ENCODE measurements at regions not wholly inside any gene's neighbourhood (a gene's known extent, or its start where the extent isn't known, plus 50 kb on each side); places are given as distances from the start of the nearest gene placed in this dataset.

GRCh38 chrY:8422906-8423305, 914.4 kb upstream of the TSPY4 start:
- no peak for DNase-seq

- DNase-seq = no peak
Measured at GRCh38 chrY:8426433-8426832, 910.8 kb upstream of the TSPY4 start.

- no peak for DNase-seq
Measured at GRCh38 chrY:8437510-8437909, 899.8 kb upstream of the TSPY4 start.

- DNase-seq = no peak
Measured at GRCh38 chrY:8442097-8442496, 895.2 kb upstream of the TSPY4 start.

- DNase-seq = no peak
Measured at GRCh38 chrY:8452963-8453362, 884.3 kb upstream of the TSPY4 start.

GRCh38 chrY:8466813-8467212, 870.5 kb upstream of the TSPY4 start:
- DNase-seq = no peak

GRCh38 chrY:8470249-8470648, 867.0 kb upstream of the TSPY4 start:
- DNase-seq = no peak

GRCh38 chrY:8479141-8479540, 858.1 kb upstream of the TSPY4 start:
- no peak for DNase-seq

- no peak for DNase-seq
Measured at GRCh38 chrY:8488955-8489354, 848.3 kb upstream of the TSPY4 start.

GRCh38 chrY:8489880-8490630, 847.2 kb upstream of the TSPY4 start:
- no peak for DNase-seq

- no peak for DNase-seq
Measured at GRCh38 chrY:8494396-8494795, 842.9 kb upstream of the TSPY4 start.

- no peak for DNase-seq
Measured at GRCh38 chrY:8495243-8495642, 842.0 kb upstream of the TSPY4 start.

- DNase-seq = no peak
Measured at GRCh38 chrY:8500888-8501287, 836.4 kb upstream of the TSPY4 start.

GRCh38 chrY:8533468-8533867, 803.8 kb upstream of the TSPY4 start:
- no peak for DNase-seq

GRCh38 chrY:8535704-8536103, 801.6 kb upstream of the TSPY4 start:
- no peak for DNase-seq

- no peak for DNase-seq
Measured at GRCh38 chrY:8536277-8536676, 801.0 kb upstream of the TSPY4 start.

GRCh38 chrY:8541306-8541705, 796.0 kb upstream of the TSPY4 start:
- no peak for DNase-seq

GRCh38 chrY:8544715-8545114, 792.5 kb upstream of the TSPY4 start:
- no peak for DNase-seq

- DNase-seq = no peak
Measured at GRCh38 chrY:8547931-8548330, 789.3 kb upstream of the TSPY4 start.

- no peak for DNase-seq
Measured at GRCh38 chrY:8551323-8551722, 785.9 kb upstream of the TSPY4 start.

- no peak for DNase-seq
Measured at GRCh38 chrY:8552168-8552805, 785.0 kb upstream of the TSPY4 start.

- no peak for DNase-seq
Measured at GRCh38 chrY:8553614-8554013, 783.6 kb upstream of the TSPY4 start.

- DNase-seq = no peak
Measured at GRCh38 chrY:8561385-8561784, 775.9 kb upstream of the TSPY4 start.

- DNase-seq = no peak
Measured at GRCh38 chrY:8562456-8563090, 774.7 kb upstream of the TSPY4 start.

Measured in NCI-H526 (cell line).